ENCODE measurements at regions not wholly inside any gene's neighbourhood (a gene's known extent, or its start where the extent isn't known, plus 50 kb on each side); places are given as distances from the start of the nearest gene placed in this dataset.

GRCh38 chr13:106275446-106276032 lies 259.9 kb downstream of the EFNB2 start:
- DNase-seq (ENCODE audit: extremely low spot score in 2 of 2): no peak
- H3K9me3 ChIP-seq: no peaks in the 10 kb centered on the region
- H3K27me3 ChIP-seq: no peaks in the 10 kb centered on the region
- no peak overlapping the region for H3K27ac ChIP-seq
- TF ChIP-seq POLR2AphosphoS5 (IDR thresholded peaks at IDR 0.05; ENCODE audit: insufficient read depth in 1 of 2, low read depth in 1 of 2) (no peak), POLR2A (IDR thresholded peaks at IDR 0.05) (no peak), CTCF (IDR thresholded peaks at IDR 0.05) (no peak)
- H3K36me3 ChIP-seq: no peaks in the 10 kb centered on the region
- H3K4me1 ChIP-seq: no peaks in the 10 kb centered on the region
- H3K4me3 ChIP-seq: no peak overlapping the region
- intact Hi-C loops (cut with DNase I): no loop called here

- no peak for TF ChIP-seq POLR2A (IDR thresholded peaks at IDR 0.05)
- TF ChIP-seq POLR2AphosphoS5 (IDR thresholded peaks at IDR 0.05; ENCODE audit: insufficient read depth in 1 of 2, low read depth in 1 of 2): no peak
- TF ChIP-seq CTCF (IDR thresholded peaks at IDR 0.05): no peak
- Histone ChIP-seq H3K4me1 (no peaks in the 10 kb centered on the region), H3K4me3 (no peak overlapping the region), H3K9me3 (no peaks in the 10 kb centered on the region), H3K27ac (no peak overlapping the region), H3K27me3 (no peaks in the 10 kb centered on the region), H3K36me3 (no peaks in the 10 kb centered on the region)
- DNase-seq (ENCODE audit: extremely low spot score in 2 of 2): no peak
- intact Hi-C loops (cut with DNase I): no loop called here
Observed at GRCh38 chr13:106274551-106275203, 260.8 kb downstream of the EFNB2 start.

- DNase-seq (ENCODE audit: extremely low spot score in 2 of 2): no peak
- no peaks in the 10 kb centered on the region for H3K4me1 ChIP-seq
- H3K4me3 ChIP-seq: no peak overlapping the region
- intact Hi-C loops (cut with DNase I): no loop called here
- no peak overlapping the region for H3K27ac ChIP-seq
- TF ChIP-seq POLR2A (IDR thresholded peaks at IDR 0.05): no peak
- TF ChIP-seq CTCF (IDR thresholded peaks at IDR 0.05): no peak
- no peak for TF ChIP-seq POLR2AphosphoS5 (IDR thresholded peaks at IDR 0.05; ENCODE audit: insufficient read depth in 1 of 2, low read depth in 1 of 2)
- no peaks in the 10 kb centered on the region for H3K36me3 ChIP-seq
- no peaks in the 10 kb centered on the region for H3K9me3 ChIP-seq
- no peaks in the 10 kb centered on the region for H3K27me3 ChIP-seq
Observed at GRCh38 chr13:106263801-106264200, 271.7 kb downstream of the EFNB2 start.

GRCh38 chr13:106262886-106263285 lies 272.6 kb downstream of the EFNB2 start:
- no peaks in the 10 kb centered on the region for H3K9me3 ChIP-seq
- no peaks in the 10 kb centered on the region for H3K4me1 ChIP-seq
- TF ChIP-seq CTCF (IDR thresholded peaks at IDR 0.05): no peak
- no peak for TF ChIP-seq POLR2AphosphoS5 (IDR thresholded peaks at IDR 0.05; ENCODE audit: insufficient read depth in 1 of 2, low read depth in 1 of 2)
- TF ChIP-seq POLR2A (IDR thresholded peaks at IDR 0.05): no peak
- no peak overlapping the region for H3K27ac ChIP-seq
- H3K36me3 ChIP-seq: no peaks in the 10 kb centered on the region
- no peak overlapping the region for H3K4me3 ChIP-seq
- no peaks in the 10 kb centered on the region for H3K27me3 ChIP-seq
- no peak for DNase-seq (ENCODE audit: extremely low spot score in 2 of 2)
- intact Hi-C loops (cut with DNase I): no loop called here

GRCh38 chr13:106261450-106261849 lies 274.0 kb downstream of the EFNB2 start:
- Histone ChIP-seq H3K36me3 (no peaks in the 10 kb centered on the region), H3K4me1 (no peaks in the 10 kb centered on the region), H3K4me3 (no peak overlapping the region), H3K27ac (no peak overlapping the region), H3K27me3 (no peaks in the 10 kb centered on the region), H3K9me3 (no peaks in the 10 kb centered on the region)
- no peak for TF ChIP-seq CTCF (IDR thresholded peaks at IDR 0.05)
- no peak for TF ChIP-seq POLR2AphosphoS5 (IDR thresholded peaks at IDR 0.05; ENCODE audit: insufficient read depth in 1 of 2, low read depth in 1 of 2)
- no peak for TF ChIP-seq POLR2A (IDR thresholded peaks at IDR 0.05)
- intact Hi-C loops (cut with DNase I): no loop called here
- DNase-seq (ENCODE audit: extremely low spot score in 2 of 2): no peak

All from vagina (tissue), 2 donors.